ENCODE measurements at regions not wholly inside any gene's neighbourhood (a gene's known extent, or its start where the extent isn't known, plus 50 kb on each side); places are given as distances from the start of the nearest gene placed in this dataset.

DNA sequence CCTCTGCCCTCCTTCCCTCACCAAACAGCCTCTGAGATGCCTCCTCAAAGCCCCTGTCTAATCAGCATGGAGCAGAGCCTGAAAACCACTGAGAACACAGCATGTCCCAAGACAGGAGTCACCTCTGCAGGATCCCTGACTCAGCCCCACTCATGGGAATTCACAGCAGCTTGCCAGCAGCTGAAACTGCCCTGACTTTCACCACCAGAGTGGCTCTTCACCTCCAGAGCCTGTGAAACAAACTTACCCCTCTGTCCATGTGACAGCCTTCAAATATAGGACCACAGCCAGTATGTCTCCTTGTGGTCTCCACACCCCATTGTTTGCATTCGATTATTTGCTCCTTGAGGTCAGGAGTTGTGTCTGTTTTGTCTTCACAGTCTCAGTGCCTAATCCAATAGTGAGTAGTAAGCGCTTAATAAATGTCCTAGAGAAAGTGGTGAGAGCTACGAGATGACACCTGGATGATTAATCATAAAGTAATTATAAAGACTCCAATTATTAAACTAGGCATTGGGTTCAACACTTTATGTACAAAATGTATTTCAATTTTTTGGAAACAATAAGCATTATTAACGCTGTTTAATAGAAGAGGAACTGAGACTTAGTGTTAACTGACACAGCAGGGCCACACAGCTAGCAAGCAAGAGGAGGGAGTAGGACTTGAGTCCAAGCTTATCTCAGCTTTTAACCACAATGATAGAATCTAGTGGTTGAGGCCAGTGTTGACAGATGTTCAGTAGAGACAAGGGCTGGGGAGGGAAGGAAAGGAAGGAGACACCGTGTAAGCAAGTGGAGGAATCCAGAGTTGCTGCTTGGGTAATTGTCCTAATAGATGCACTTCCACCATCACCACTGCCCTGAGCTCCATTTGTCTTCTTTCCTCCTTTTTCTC is 358.7 kb upstream of the TNP1 start:
- DNase-seq = no peak

DNA sequence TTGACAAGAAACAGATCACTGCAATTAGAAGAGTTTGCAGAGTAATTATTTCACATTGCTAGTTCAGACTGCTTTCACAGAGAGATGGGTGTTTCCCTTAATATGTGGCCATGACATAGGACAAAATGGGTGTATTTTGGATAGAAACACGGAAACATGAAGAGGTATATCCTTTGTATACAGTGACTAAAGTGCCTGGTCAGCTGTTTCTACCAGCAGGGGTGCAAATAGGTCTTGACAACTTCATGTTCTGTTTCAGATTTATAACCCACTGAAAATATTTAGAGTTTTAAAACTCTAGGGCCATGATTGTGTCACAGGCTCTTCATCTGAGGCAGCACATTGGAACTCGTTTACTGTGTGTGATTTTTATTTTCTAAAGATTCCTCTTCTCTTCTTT is 357.1 kb upstream of the TNP1 start:
- no peak for DNase-seq

DNA sequence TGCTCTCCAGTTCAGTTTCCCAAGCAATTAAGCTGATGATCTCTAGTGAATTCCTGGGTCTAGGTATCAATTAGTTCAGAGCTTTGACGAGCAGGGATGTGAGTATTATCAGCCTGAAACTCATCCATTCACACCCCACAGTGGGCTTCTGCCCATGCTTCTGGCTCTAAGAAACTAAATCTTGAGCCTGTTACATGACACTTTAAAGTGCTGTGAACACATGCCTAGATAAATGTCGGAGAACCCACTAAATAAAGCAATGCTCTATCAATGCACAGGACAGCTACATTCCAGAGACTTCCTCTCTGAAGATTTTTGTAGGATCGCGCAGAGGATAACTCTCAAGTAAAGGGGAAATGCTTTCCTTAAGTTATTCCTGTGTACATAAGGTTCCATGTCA is 356.5 kb upstream of the TNP1 start:
- no peak for DNase-seq

DNA sequence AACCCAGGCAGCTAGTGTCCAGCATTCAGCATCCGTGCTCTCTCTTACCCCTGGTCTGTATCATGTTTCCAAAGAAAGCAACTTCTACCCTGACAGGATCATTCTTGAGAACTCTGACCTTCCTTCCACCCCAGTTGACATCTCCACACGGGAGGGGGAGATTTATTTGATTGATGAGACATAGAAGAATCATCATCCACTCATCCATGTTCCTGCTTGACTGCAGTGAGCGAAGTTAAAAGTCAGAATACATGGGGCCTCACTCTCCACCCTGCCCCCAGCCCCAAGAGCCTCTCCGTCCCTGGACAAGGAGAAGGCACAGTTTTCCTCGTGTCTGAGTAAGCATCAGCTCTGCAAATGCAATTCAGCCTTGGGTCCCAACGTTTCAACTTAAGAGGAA is 356.0 kb upstream of the TNP1 start:
- no peak for DNase-seq

DNA sequence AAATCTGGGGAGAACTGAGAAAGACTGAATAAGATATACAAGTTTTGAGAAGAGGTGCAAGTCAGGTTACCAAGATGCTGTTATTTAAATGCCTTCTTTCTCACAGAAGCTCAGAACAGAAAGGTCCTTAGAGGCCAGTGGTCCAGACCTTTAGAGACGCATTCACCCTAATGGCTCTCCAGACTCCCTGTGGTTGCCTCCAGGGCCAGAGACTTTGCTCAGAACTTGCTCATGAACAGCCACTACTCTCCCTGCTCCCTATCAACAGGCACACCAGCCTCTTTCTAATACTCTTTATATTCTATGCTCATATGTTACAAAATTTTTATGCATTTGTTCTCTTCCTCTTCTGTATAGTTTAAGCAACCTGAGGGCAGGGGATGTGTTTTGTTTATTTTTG is 349.0 kb upstream of the TNP1 start:
- no peak for DNase-seq

DNA sequence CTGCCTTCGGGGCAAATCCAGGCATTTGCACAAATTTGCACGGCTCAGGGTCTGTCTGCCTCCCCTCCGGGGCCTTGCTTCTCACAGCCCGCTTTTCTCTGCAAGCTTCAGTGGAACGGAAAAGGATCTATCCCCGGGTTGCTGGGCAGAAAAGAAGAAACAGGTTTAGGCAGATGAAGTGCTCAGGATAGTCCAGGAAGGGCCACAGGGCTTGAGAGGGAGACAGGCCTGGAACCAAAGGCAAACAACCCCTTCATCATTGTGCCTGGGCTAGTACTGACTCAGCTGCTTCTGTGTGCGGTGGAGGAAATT is 347.8 kb upstream of the TNP1 start:
- no peak for DNase-seq

DNA sequence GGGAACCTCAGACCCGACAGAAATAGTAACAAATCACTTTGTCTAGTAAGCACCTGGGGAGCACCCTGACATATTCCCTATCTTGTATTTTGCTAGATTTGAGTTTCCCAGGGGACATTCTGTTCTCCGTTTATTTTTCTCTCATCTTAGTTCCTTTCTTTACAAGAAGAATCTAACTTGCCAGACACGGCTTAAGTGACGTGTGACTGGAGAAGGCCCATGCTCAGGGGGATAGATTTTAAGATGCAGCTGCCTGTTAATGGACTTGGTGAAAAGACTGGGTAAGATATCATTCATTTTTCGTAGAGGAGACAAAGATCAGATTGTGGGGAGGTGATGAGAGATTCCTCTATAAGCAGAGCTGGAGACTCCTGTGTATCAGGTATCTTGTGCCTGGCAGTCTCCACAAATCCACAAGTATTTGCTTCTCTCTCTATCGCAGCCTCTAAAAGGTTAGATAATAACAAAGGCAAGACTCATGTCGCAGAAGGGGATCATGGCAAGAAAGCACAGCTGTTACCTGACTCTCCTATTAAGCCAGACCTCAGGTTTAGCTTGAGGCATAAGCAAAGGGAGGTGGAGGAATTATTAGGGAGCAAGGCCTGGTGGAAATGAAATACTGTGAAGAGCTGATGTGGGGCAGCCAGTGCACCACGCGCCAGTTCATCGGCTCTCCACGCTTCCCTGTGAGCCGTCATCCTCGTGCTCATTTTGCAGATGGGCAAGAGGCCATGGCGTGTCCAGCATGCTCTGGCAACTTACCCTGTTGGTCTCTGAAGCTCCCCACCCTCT is 347.2 kb upstream of the TNP1 start:
- DNase-seq = no peak

DNA sequence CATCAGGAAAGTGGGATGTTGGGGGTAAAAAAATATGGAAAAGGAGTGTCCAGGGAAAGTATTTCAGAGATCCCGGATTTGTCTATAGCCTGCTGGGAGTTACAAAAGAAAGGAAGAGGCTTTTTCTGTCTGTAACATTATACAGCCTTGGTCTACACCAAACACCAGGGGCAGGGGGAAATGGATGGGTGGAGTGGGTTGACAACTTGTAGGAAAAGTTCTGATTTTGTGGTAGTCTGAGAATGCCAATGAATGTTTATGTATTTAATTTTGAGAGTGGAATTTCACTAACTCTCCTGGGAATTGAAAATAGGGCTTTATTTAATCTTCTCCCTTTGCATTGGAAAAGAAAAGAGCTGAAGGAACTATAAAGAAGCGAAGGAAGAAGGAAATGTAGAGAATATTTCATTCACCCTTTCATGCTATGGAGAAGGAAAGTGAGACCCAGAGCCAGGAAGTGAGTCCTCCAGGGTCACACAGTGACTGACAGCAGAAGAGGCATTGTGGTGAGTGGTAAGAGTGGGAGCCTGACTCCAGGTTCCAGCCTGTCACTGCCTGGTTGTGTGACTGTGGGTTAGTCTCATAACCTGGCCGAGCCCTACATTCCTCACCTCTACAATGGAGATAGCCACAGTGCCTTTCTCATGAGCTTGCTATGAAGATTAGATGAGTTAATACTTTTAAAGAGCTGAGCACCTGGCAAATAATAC is 346.3 kb upstream of the TNP1 start:
- DNase-seq = no peak

DNA sequence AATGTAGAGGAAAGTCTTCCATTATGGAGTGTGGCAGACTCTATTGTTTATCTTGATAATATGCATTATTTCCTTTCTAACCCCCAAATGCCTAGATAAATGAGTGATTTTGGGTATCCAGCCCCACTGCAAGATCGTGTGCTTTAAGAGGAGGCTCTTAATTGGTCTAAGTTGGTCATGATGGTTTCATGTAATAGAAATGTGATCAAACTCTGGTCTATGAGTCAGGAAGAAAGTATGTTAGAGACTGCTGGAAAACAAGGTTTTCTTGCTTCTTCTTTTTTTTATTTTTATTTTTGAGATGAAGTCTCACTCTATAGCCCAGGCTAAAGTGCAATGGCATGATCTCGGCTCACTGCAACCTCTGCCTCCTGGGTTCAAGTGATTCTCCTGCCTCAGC is 344.5 kb upstream of the TNP1 start:
- DNase-seq = no peak

DNA sequence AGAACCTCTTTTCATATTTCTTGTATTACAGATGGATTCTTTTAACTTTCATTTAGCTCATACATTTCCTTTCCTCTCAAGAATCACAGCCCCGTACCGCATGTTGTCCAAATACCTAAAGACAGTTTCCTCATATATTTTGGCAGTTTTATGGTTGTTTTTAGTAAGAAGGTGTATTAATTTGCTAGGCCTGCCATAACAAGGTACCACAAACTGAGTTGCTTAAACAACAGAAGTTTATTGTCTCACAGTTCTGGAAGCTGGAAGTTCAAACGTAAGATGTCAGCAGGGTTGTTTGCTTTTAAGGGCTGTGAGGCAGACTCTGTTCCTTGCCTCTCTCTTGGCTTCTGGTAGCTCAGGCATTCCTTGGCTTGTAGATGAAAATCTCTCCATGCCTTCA is 343.2 kb upstream of the TNP1 start:
- DNase-seq = no peak

DNA sequence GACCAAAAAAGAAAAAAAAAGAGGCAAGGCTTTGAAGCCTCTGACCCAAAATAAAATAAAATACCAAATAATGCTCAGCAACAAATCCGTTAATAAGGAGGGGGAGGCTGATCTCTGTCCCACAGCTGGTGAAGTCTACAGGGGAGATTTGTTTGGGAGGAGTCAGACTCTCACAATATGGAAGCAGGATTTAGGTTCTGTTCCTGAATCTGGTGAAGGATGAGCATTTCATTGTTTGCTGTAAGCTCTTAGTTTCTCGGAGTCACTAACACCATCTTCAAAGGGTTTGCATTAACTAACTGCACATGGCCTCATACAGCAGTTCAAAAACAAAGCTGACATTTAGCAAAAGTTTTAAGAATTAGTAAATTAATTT is 339.4 kb upstream of the TNP1 start:
- DNase-seq = no peak

DNA sequence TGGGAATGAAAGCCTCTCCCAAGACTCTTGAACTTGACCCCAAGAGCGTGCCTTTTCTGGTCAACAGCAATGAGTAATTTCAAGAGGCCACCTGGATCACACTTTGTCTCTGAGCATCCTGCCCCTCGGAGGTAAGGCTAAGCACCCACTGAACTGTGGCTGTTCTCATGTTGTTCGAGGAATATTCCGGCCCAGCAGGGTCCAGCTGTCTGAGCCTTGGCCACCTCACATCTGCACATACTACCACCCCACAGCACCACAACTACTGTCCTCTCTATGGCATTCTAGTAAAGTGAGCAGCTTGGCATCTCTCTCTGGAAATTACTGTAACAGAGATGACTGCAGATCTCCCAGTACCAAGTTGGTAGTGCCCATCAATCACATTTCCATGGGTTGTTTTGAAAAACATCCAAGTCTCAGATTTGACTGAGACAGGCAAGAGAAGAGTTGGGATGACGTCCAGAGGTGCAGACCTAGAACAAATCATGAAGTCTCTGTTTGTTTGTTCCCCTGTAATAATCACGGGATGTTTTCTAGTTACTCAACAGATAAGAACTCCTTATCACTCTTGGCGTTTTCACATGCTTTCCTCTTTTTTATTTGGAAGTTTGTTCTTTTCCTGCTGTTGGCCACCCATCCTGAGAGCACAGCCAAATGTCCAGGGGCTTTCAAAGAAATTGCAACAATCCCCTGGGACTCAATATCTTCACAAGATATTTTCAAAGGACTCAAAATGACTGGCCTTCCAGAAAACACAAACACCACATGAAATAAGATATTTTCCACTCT is 336.0 kb upstream of the TNP1 start:
- no peak for DNase-seq

DNA sequence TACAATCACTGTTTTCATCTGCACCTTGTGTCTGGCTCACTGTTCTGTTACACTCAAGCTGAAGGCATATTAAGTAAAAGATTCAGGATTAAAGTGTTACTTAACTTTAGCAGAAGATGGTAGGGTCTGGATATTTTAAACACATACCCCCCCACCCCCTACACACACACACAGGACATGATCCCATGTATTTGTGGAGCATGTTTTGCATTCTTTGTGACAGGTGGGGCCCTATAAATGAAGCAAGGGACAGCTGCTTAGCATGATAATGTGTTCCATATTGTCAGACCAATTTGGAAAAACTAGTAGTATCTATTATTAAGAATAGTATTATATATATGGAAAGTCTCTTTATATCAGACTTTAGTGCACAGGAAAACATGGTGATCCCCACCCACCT is 335.2 kb upstream of the TNP1 start:
- DNase-seq = no peak

DNA sequence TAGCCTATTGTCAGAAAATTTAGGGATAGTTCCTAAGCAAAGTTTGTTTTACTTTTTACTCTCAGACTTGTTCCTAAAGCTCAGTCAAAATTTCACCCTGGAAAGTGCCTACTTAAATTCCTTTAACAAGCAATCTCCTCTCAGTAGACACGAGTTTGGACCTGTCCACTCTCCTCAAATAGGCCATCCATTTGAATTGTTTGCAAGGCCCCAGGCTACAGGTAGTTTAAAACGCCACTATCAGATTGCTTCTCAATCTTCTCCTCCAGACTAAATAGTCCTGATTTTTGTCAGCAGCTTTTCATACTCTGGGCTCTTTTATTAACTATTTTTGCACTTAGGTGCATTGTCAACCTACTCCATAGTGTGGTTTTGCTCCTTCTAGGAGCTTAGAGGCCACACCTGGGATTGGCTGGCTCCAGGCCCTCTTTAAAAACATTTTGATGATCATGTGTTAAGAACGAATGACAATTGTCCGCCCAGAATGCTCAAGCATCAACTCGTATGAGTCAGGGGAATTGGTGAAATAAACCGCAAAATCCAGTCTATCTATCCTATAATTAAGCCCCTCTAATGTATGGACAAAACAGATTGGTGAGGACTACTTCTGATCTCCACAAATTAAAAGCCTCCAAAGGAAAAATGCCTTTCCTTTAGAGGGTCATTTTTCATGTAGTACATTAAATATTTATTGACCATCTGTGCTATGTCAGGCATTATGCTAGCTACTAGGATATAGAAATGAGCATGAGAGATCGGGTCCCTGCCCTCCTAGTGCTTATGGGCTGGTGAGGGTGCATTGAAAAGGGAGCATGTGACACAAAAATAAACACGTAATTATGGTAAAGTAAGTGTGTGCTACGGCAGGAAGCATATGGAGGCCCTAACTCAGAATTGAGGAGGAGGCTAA is 333.8 kb upstream of the TNP1 start:
- DNase-seq = no peak

DNA sequence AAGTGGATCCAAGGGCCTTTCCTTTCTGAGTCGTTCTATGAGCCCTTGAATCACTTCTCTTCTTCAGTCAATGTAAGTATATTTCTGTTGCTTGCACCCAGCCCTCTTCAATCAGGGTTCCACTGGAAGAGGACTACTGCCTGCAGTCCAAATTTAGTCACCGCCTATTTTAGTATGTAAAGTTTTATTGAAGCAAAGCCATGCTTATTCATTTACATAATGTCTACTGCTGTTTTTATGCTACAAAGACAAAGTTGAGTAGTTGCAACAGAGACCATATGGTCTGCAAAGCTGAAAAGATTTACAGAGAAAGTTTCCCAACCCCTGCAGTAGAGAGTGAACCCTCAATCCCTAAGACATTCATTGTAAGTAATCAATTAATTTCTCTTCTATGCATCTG is 332.5 kb upstream of the TNP1 start:
- DNase-seq = no peak

DNA sequence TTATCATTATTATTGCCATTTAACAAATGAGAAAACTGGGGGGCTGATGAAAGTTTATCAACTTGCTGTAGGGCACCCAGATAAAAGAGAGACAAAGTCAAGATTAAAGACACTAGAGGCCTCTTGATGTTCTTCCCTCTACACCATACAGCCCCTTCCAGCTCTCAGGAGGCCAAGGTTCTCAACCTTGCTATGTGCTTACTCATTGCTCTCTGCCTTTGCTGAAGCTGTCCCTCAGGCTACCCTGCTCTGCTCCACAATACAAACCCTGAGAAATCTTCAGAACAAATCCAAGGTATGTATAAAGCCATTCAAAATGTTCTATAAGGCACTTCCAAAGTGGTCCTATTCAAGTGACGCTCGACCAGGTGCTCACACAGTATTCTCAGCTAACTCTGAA is 329.9 kb upstream of the TNP1 start:
- no peak for DNase-seq

DNA sequence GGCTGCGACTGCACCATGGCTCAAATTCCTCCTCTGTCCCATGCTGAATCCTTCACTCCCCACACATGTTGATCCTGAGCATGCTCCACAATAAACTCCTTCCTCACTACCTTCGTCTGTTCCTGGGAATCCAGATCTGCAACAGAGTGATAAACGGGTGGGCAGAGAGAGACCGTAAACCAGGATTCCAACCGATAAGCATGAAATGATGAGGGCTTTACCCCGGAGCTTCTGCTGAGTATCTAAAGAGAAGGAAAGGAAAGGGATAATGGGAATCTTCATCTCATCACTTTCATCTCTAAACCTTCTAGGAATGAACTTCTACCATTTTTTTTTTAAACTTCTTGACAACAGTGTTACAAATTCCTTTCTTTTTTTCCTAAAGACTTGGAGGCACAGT is 329.3 kb upstream of the TNP1 start:
- no peak for DNase-seq

DNA sequence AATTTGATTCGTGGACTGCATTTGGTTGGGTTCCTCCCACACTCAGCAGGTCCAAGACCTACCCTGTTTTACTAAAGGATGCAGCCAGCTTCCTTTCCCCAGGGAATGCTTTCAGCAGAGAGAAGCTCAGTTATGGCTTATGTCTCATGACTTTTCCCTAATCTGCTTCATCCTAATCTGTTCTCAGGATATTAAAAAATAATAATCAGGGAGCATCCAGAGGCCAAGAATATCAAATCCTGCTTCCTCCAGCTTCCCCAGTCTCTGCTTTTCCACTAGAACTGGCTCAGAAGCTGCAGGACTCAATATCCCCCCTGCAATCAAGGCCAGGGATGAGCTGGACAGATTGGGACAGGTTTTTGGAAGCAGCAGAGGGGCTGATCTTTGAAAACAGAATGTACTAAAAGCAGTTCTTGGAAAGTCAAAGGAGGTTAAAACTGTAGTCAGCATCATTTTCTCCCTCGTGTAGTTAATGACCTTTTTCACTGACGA is 326.9 kb upstream of the TNP1 start:
- DNase-seq = no peak

DNA sequence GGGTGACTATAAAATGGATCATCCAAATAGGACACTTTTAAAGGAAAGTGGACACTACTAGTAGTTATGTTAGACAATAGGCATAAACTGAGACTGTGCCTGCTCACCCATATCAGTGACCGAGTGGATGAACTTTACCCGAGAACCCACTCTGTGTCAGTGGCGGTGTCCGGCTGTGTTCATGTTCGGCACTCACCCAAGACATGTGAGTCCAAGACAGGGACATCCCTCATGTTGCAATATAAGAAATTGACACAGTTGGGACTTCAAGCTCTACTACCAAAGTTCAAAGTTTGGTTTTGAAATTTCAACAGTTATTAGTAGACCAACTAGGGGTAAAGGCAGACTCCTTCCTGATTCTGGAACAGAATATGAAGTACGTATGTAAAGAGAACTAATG is 326.3 kb upstream of the TNP1 start:
- no peak for DNase-seq

DNA sequence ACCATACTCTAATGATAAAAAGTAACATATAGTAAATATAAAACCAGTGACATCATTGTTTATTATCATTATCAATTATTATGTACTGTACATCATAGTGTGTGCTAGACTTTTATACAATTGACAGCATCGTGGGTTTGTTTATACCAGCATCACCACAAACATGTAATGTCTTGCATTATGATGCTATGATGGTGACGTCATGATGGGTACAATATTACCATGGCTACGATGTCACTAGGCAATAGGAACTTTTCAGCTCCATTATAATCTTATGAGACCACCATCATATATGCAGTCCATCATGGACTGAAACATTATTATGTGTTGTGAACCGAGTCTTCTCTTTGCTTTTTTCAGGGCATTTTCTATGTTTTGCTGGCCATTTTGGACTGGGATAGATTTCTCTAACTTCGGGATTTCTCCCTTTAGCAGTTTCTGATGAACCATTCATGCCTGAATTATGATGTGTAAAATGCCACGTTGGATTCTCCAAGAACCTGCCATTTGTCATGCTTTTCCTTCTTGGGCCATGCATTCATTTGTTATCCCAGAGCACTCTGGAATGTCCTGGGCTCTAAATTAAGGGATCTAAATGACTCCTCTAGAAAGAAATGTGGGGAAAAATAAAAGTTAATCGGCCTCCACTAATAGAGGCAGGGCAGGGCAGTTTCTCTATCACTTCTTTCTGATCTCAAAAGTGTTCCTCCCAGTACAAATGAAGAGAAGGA is 325.6 kb upstream of the TNP1 start:
- DNase-seq = no peak

DNA sequence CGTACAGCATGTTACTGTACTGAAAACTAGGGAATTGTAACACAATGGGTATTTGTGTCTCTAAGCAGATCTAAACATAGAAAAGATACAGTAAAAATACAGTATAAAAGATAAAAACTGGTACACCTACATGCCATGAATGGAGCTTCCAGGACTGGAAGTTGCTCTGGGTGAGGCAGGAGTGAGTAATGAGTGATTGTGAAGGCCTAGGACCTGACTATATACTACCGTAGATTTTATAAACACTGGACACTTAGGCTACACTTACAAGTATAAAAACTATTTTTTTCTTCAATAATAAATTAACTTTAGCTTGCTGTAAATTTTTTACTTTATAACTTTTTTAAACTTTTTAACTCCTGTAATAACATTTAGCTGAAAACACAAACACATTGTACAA is 324.4 kb upstream of the TNP1 start:
- no peak for DNase-seq
